Mesendoderm (in vitro differentiated cells): ENCODE measurements at regions not wholly inside any gene's neighbourhood (a gene's known extent, or its start where the extent isn't known, plus 50 kb on each side); places are given as distances from the start of the nearest gene placed in this dataset.
"Not testable (repeated sequence)": the region's sequence is repeated elsewhere in the genome, so short reads cannot be mapped to it uniquely, and the experiment has no call there.

Experiments
- DNase-seq: peaks from one replicate; pipeline ENCODE4 v3.0.0; 2013
- H2AK5ac ChIP-seq: 2 replicates; pipeline ENCODE4 v1.6.1; 2013; ENCODE audit warnings: low read length, inconsistent platforms
- H2BK120ac ChIP-seq: 2 replicates; pipeline ENCODE4 v1.6.1; 2013; ENCODE audit warnings: low read depth, mild to moderate bottlenecking, low read length, moderate library complexity, mixed read lengths
- H2BK15ac ChIP-seq: replicated peaks from 2 replicates; pipeline ENCODE4 v1.6.1; 2013; ENCODE audit warnings: low read depth, mild to moderate bottlenecking, moderate library complexity
- H2BK5ac ChIP-seq: 2 replicates; pipeline ENCODE4 v1.6.1; 2013; ENCODE audit warnings: low read length, inconsistent platforms
- H3K18ac ChIP-seq: 2 replicates; pipeline ENCODE4 v1.6.1; 2013; ENCODE audit warnings: mild to moderate bottlenecking, low read length, mixed read lengths
- H3K23ac ChIP-seq: one replicate; pipeline ENCODE4 v1.6.1; 2013; ENCODE audit warnings: low read length
- H3K27ac ChIP-seq: 2 replicates; pipeline ENCODE4 v1.5.1; 2013; ENCODE audit warnings: low read depth, mild to moderate bottlenecking, inconsistent platforms, low read length, moderate library complexity
- H3K27me3 ChIP-seq: 2 replicates; pipeline ENCODE4 v1.6.1; 2013; ENCODE audit warnings: low read length, control low read depth, mild to moderate bottlenecking, inconsistent platforms; ENCODE audit not compliant: insufficient read depth, poor library complexity
- H3K36me3 ChIP-seq: 2 replicates; pipeline ENCODE4 v1.6.1; 2013; ENCODE audit warnings: low read length, inconsistent platforms; ENCODE audit not compliant: control insufficient read depth, insufficient read depth
- H3K4ac ChIP-seq: one replicate; pipeline ENCODE4 v1.6.1; 2013; ENCODE audit warnings: low read depth, mild to moderate bottlenecking, low read length, moderate library complexity
- H3K4me1 ChIP-seq: 2 replicates; pipeline ENCODE4 v1.6.1; 2013; ENCODE audit warnings: low read depth, low read length, inconsistent platforms; ENCODE audit not compliant: control insufficient read depth
- H3K4me2 ChIP-seq: 2 replicates; pipeline ENCODE4 v1.6.1; 2013; ENCODE audit warnings: low read length
- H3K4me3 ChIP-seq: 2 replicates; pipeline ENCODE4 v1.5.1; 2013; ENCODE audit warnings: mild to moderate bottlenecking, low read length
- H3K56ac ChIP-seq: one replicate; pipeline ENCODE4 v1.6.1; 2013; ENCODE audit warnings: low read length
- H3K79me1 ChIP-seq: 2 replicates; pipeline ENCODE4 v1.6.1; 2013; ENCODE audit warnings: low read length, inconsistent platforms
- H3K79me2 ChIP-seq: 2 replicates; pipeline ENCODE4 v1.6.1; 2013; ENCODE audit warnings: mild to moderate bottlenecking, low read length; ENCODE audit not compliant: control insufficient read depth, insufficient read depth
- H3K9ac ChIP-seq: 2 replicates; pipeline ENCODE4 v1.6.1; 2013; ENCODE audit warnings: low read length, inconsistent platforms
- H4K5ac ChIP-seq: one replicate; pipeline ENCODE4 v1.6.1; 2013; ENCODE audit warnings: low read length
- H4K8ac ChIP-seq: one replicate; pipeline ENCODE4 v1.6.1; 2013; ENCODE audit warnings: low read depth, mild to moderate bottlenecking, control low read depth, low read length, moderate library complexity
- WGBS: extraction: QIAGEN DNeasy Blood & Tissue Kit; methylation state at CpG from one replicate; pipeline ENCODE4 v1.1.7; 2013; ENCODE audit warnings: low lambda C conversion rate, missing lambda C conversion rate; ENCODE audit not compliant: insufficient coverage; ENCODE audit errors: extremely low coverage; 5-methylcytosine and 5-hydroxymethylcytosine counted together

- no peak overlapping the region for H4K8ac ChIP-seq
- no peak overlapping the region for H2BK5ac ChIP-seq
- no peak overlapping the region for H3K9ac ChIP-seq
- H4K5ac ChIP-seq: no peak overlapping the region
- no peak overlapping the region for H3K23ac ChIP-seq
- no peaks in the 10 kb centered on the region for H3K79me1 ChIP-seq
- H3K4me1 ChIP-seq: no peaks in the 10 kb centered on the region
- H3K4ac ChIP-seq: no peak overlapping the region
- H3K18ac ChIP-seq: no peak overlapping the region
- H3K79me2 ChIP-seq: no peaks in the 10 kb centered on the region
- no peaks in the 10 kb centered on the region for H3K27me3 ChIP-seq
- no peak overlapping the region for H2BK15ac ChIP-seq
- no peak overlapping the region for H2BK120ac ChIP-seq
- WGBS: no CpG with 5 or more reads among the region's 3 CpGs
- no peak overlapping the region for H3K4me3 ChIP-seq
- H2AK5ac ChIP-seq: no peak overlapping the region
- H3K27ac ChIP-seq: no peak overlapping the region
- no peak for DNase-seq
- no peak overlapping the region for H3K4me2 ChIP-seq
- no peaks in the 10 kb centered on the region for H3K36me3 ChIP-seq
- H3K56ac ChIP-seq: no peak overlapping the region
These were observed 244.5 kb upstream of the PITX2 start for GRCh38 chr4:110867251-110867960.

GRCh38 chr4:110867981-110868720 is 245.3 kb upstream of the PITX2 start:
- Histone ChIP-seq H3K79me1 (no peaks in the 10 kb centered on the region), H3K4me3 (no peak overlapping the region), H3K18ac (no peak overlapping the region), H2BK15ac (no peak overlapping the region), H2AK5ac (no peak overlapping the region), H4K5ac (no peak overlapping the region), H3K56ac (no peak overlapping the region), H3K79me2 (no peaks in the 10 kb centered on the region), H3K4me2 (no peak overlapping the region), H3K27me3 (no peaks in the 10 kb centered on the region), H2BK120ac (no peak overlapping the region), H3K27ac (no peak overlapping the region), H3K36me3 (no peaks in the 10 kb centered on the region), H3K9ac (no peak overlapping the region), H4K8ac (no peak overlapping the region), H3K23ac (no peak overlapping the region), H2BK5ac (no peak overlapping the region), H3K4ac (no peak overlapping the region), H3K4me1 (no peaks in the 10 kb centered on the region)
- WGBS: no CpG with 5 or more reads among the region's 2 CpGs
- no peak for DNase-seq

DNA sequence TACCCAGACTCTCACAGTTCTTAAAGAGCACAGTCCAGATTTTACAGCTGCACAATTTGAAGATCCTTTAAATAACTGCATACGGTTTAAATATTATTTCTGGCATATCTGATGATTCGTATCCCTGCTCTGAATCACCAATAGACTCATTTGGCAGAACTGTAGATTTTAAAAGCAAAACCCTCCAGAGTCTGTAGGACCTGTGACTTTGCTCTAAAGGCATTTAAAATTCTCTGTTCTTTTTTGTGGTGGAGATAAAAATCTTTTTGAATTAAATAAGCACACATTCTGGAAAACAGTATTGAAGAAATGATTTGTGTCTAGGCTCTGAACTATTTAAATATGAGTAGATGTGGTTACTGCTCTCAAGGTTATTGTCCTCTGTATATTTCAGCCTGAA is 246.2 kb upstream of the PITX2 start:
- no peak overlapping the region for H3K9ac ChIP-seq
- H3K4me1 ChIP-seq: no peaks in the 10 kb centered on the region
- no peak overlapping the region for H2BK5ac ChIP-seq
- H2AK5ac ChIP-seq: no peak overlapping the region
- WGBS: no CpG with 5 or more reads among the region's 2 CpGs
- no peak overlapping the region for H2BK120ac ChIP-seq
- no peak overlapping the region for H3K4ac ChIP-seq
- no peak overlapping the region for H3K4me3 ChIP-seq
- H3K4me2 ChIP-seq: no peak overlapping the region
- no peaks in the 10 kb centered on the region for H3K79me2 ChIP-seq
- H3K36me3 ChIP-seq: no peaks in the 10 kb centered on the region
- no peak overlapping the region for H3K27ac ChIP-seq
- no peak overlapping the region for H3K18ac ChIP-seq
- DNase-seq: no peak
- H4K8ac ChIP-seq: no peak overlapping the region
- H2BK15ac ChIP-seq: no peak overlapping the region
- H3K56ac ChIP-seq: no peak overlapping the region
- H3K79me1 ChIP-seq: no peaks in the 10 kb centered on the region
- no peak overlapping the region for H4K5ac ChIP-seq
- H3K23ac ChIP-seq: no peak overlapping the region
- no peaks in the 10 kb centered on the region for H3K27me3 ChIP-seq

DNA sequence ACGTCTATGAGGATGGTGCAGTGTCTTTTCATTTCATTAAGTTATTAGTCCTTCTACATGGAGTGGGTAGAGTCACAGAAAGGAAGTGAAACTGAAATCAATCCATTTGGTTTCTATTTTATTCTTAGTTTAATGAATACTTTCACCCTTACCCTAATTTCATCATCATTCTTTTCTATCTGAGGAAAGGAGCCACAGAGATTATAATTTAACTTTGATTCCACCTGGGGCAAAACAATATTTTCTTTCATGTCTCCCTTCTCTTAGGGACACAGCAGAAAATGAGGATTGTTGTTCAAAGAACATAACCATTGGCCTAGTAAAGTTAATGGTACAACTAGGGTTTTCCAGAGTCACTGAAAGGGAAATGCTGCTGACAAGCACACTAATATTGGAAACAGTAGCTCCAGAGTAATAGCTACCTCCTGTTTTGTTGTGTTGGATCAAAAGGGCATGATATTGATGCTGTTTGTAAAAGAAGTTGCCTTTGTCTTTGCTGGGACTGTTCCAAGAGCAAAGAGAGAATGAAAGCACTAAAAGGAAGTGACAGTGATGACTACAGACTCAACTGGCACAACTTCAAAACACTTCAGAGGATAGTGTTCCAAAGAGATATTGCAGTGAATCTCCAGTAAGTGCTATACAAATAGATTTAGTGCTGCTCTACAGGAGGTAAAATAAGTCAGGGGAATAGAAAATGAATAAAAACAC is 247.1 kb upstream of the PITX2 start:
- Histone ChIP-seq H2BK5ac (no peak overlapping the region), H3K18ac (no peak overlapping the region), H3K9ac (no peak overlapping the region), H3K79me2 (no peaks in the 10 kb centered on the region), H3K27ac (no peak overlapping the region), H2BK120ac (no peak overlapping the region), H2BK15ac (no peak overlapping the region), H3K4ac (no peak overlapping the region), H3K23ac (no peak overlapping the region), H3K4me3 (no peak overlapping the region), H3K56ac (no peak overlapping the region), H3K36me3 (no peaks in the 10 kb centered on the region), H4K5ac (no peak overlapping the region), H3K27me3 (no peaks in the 10 kb centered on the region), H2AK5ac (no peak overlapping the region), H3K4me1 (no peaks in the 10 kb centered on the region), H3K79me1 (no peaks in the 10 kb centered on the region), H3K4me2 (no peak overlapping the region), H4K8ac (no peak overlapping the region)
- no CpG with 5 or more reads among the region's 1 CpG for WGBS
- DNase-seq: no peak

GRCh38 chr4:110876214-110876613 is 253.3 kb upstream of the PITX2 start:
- H3K27ac ChIP-seq, H3K9ac ChIP-seq, H3K23ac ChIP-seq, H3K79me1 ChIP-seq, DNase-seq, H4K8ac ChIP-seq, H3K27me3 ChIP-seq, H3K4ac ChIP-seq, H2BK15ac ChIP-seq, H3K79me2 ChIP-seq, H3K4me1 ChIP-seq, H2AK5ac ChIP-seq, H3K4me2 ChIP-seq, H2BK120ac ChIP-seq, H3K4me3 ChIP-seq, H4K5ac ChIP-seq, H3K56ac ChIP-seq, H3K36me3 ChIP-seq, H2BK5ac ChIP-seq, H3K18ac ChIP-seq: not testable (repeated sequence)
- no CpG with 5 or more reads among the region's 18 CpGs for WGBS
